ENCODE measurements at regions not wholly inside any gene's neighbourhood (a gene's known extent, or its start where the extent isn't known, plus 50 kb on each side); places are given as distances from the start of the nearest gene placed in this dataset.

DNA sequence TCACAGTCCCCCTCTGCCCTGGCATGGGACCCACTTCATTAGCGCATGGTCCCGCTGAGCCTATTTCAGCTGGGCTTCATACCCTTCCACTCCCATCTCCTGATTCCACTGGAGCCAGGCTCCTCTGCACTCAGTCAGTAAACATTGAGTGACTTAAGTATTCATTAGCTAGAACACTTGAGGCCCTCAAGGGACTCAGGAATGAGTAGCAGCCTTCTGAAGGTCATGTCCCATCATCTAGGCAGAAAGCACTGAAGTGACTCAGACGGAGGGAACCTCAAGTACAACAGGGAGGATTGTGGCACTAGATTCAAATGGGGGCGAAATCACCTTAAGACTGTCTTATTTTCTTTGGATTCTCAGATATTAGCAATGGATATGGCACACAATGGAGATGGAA is 186.6 kb upstream of the INHBA start:
- intact Hi-C loops (cut with micrococcal nuclease; ENCODE audit: unreplicated experiment) = no loop called here
- no peak for DNase-seq
- Mint-ChIP-seq H3K27ac (ENCODE audit: unreplicated experiment) (no peak overlapping the region), H3K4me3 (ENCODE audit: low read depth, unreplicated experiment) (no peak overlapping the region), H3K27me3 (ENCODE audit: unreplicated experiment) (peaks cover 74% of the 10 kb centered on the region), H3K4me1 (ENCODE audit: low read depth, unreplicated experiment) (no peaks in the 10 kb centered on the region), H3K9me3 (ENCODE audit: low read depth, unreplicated experiment) (no peaks in the 10 kb centered on the region), H3K36me3 (ENCODE audit: insufficient read depth, unreplicated experiment) (no peaks in the 10 kb centered on the region)
- no TSS peak for BruUV-seq (replicated peaks)
- CTCF ChIA-PET = no interaction called here
- TF ChIP-seq, protein P1, sequence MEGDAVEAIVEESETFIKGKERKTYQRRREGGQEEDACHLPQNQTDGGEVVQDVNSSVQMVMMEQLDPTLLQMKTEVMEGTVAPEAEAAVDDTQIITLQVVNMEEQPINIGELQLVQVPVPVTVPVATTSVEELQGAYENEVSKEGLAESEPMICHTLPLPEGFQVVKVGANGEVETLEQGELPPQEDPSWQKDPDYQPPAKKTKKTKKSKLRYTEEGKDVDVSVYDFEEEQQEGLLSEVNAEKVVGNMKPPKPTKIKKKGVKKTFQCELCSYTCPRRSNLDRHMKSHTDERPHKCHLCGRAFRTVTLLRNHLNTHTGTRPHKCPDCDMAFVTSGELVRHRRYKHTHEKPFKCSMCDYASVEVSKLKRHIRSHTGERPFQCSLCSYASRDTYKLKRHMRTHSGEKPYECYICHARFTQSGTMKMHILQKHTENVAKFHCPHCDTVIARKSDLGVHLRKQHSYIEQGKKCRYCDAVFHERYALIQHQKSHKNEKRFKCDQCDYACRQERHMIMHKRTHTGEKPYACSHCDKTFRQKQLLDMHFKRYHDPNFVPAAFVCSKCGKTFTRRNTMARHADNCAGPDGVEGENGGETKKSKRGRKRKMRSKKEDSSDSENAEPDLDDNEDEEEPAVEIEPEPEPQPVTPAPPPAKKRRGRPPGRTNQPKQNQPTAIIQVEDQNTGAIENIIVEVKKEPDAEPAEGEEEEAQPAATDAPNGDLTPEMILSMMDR (IDR thresholded peaks at IDR 0.05; ENCODE audit: unreplicated experiment) = no peak

DNA sequence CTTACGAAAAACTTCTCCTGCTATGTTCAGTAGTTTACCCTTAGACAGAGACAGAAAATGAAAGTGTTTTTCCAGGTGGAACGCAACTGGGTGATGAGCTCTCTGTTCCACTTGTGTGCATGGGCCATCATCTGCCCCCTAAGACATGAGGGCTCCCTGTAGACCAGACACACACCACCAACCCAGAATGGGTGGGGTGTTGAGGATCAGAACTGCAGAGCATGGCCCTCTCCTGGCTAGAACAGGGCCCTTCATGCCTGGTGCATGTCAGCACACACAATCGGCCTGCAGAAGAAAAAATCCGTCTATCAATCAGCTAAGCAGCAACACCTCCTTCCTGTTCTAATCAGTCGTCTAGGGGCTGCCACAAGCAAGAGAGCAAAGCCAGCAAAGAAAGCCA is 186.2 kb upstream of the INHBA start:
- no peak for DNase-seq
- H3K27me3 Mint-ChIP-seq (ENCODE audit: unreplicated experiment) = peaks cover 78% of the 10 kb centered on the region
- no TSS peak for BruUV-seq (replicated peaks)
- H3K4me1 Mint-ChIP-seq (ENCODE audit: low read depth, unreplicated experiment) = no peaks in the 10 kb centered on the region
- intact Hi-C loops (cut with micrococcal nuclease; ENCODE audit: unreplicated experiment) = no loop called here
- CTCF ChIA-PET = no interaction called here
- H3K27ac Mint-ChIP-seq (ENCODE audit: unreplicated experiment) = no peak overlapping the region
- TF ChIP-seq, protein P1 (IDR thresholded peaks at IDR 0.05; ENCODE audit: unreplicated experiment) = no peak
- no peaks in the 10 kb centered on the region for H3K36me3 Mint-ChIP-seq (ENCODE audit: insufficient read depth, unreplicated experiment)
- no peak overlapping the region for H3K4me3 Mint-ChIP-seq (ENCODE audit: low read depth, unreplicated experiment)
- no peaks in the 10 kb centered on the region for H3K9me3 Mint-ChIP-seq (ENCODE audit: low read depth, unreplicated experiment)

DNA sequence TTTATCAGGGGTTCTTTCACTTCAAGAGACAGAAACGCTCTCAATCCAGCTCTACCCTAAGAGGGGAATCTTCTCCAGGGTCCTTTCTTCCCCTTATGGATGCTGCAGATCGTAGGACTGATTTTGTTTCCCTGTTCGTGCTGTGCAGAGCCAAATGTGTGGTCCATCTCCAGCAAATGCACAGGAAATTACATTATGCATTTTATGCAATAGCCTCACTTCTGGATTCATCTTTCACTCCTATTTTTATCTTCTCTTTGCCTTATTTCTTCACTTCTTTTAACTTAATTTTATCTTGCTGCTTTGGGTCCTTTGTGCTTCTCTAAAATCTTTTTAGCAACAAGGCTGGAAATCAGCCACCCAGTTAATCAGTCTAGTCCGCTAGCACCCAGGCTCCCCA is 184.5 kb upstream of the INHBA start:
- CTCF ChIA-PET = no interaction called here
- TF ChIP-seq, protein P1 (IDR thresholded peaks at IDR 0.05; ENCODE audit: unreplicated experiment) = no peak
- Mint-ChIP-seq H3K36me3 (ENCODE audit: insufficient read depth, unreplicated experiment) (no peaks in the 10 kb centered on the region), H3K27me3 (ENCODE audit: unreplicated experiment) (peaks cover 85% of the 10 kb centered on the region), H3K27ac (ENCODE audit: unreplicated experiment) (no peak overlapping the region), H3K4me1 (ENCODE audit: low read depth, unreplicated experiment) (no peaks in the 10 kb centered on the region), H3K4me3 (ENCODE audit: low read depth, unreplicated experiment) (no peak overlapping the region), H3K9me3 (ENCODE audit: low read depth, unreplicated experiment) (no peaks in the 10 kb centered on the region)
- no peak for DNase-seq
- intact Hi-C loops (cut with micrococcal nuclease; ENCODE audit: unreplicated experiment) = no loop called here
- no TSS peak for BruUV-seq (replicated peaks)

DNA sequence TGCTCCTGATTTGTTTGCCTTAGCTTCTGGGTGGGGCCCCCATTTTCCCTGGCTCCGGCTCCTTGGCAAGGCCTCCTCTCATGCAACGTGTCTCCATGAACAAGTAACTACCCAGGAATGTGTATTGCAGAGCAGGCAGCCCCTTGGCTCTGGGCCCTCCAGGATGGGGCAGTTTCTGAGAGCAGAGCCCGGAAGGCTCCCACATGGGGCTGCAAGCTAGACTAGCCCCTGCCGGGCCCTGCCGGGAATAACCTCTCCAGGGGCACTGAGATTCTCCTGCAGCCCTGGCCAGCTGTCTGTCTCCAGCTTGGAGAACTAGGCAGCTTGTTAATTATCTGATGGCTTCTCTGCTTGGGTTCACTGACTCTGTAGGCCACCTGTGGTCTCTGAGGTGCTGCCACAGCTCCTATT is 184.0 kb upstream of the INHBA start:
- H3K9me3 Mint-ChIP-seq (ENCODE audit: low read depth, unreplicated experiment) = peaks cover 2% of the 10 kb centered on the region
- no peak overlapping the region for H3K27ac Mint-ChIP-seq (ENCODE audit: unreplicated experiment)
- TF ChIP-seq, protein P1 (IDR thresholded peaks at IDR 0.05; ENCODE audit: unreplicated experiment) = no peak
- H3K4me1 Mint-ChIP-seq (ENCODE audit: low read depth, unreplicated experiment) = no peaks in the 10 kb centered on the region
- DNase-seq = no peak
- BruUV-seq (replicated peaks) = no TSS peak
- intact Hi-C loops (cut with micrococcal nuclease; ENCODE audit: unreplicated experiment) = no loop called here
- H3K4me3 Mint-ChIP-seq (ENCODE audit: low read depth, unreplicated experiment) = no peak overlapping the region
- CTCF ChIA-PET = no interaction called here
- no peaks in the 10 kb centered on the region for H3K36me3 Mint-ChIP-seq (ENCODE audit: insufficient read depth, unreplicated experiment)
- H3K27me3 Mint-ChIP-seq (ENCODE audit: unreplicated experiment) = peaks cover 88% of the 10 kb centered on the region

Data from Calu3 (cell line).